Colonic mucosa (tissue), 4 donors: ENCODE measurements at regions not wholly inside any gene's neighbourhood (a gene's known extent, or its start where the extent isn't known, plus 50 kb on each side); places are given as distances from the start of the nearest gene placed in this dataset.

Experiments used
- DNase-seq: peaks from one replicate; pipeline ENCODE4 v3.0.0-alpha.2; 2020
- H3K27ac ChIP-seq: fragments of 200-600 bp; one replicate; pipeline ENCODE4 v1.8.0; 2021
- H3K27me3 ChIP-seq: fragments of 200-600 bp; one replicate; pipeline ENCODE4 v1.8.0; 2021
- H3K36me3 ChIP-seq: fragments of 200-600 bp; one replicate; pipeline ENCODE4 v1.8.0; 2021
- H3K4me1 ChIP-seq: fragments of 200-600 bp; one replicate; pipeline ENCODE4 v1.8.0; 2021; ENCODE audit warnings: mild to moderate bottlenecking
- H3K4me3 ChIP-seq: fragments of 200-600 bp; one replicate; pipeline ENCODE4 v1.8.0; 2021
- H3K9ac ChIP-seq, 2 donors: one replicate each; pipeline ENCODE4 v1.7.0; 2013; ENCODE audit warnings: control low read depth in 2 of 2, low read depth in 2 of 2, low read length in 2 of 2
- H3K9me3 ChIP-seq: fragments of 200-600 bp; one replicate; pipeline ENCODE4 v1.8.0; 2021
- CTCF ChIP-seq: fragments of 200-600 bp; IDR thresholded peaks from one replicate; pipeline ENCODE4 v1.8.0; 2022; ENCODE audit warnings: antibody characterized with exemption, mild to moderate bottlenecking
- intact Hi-C: fragments of 100-400 bp; cut with DNase I; formaldehyde crosslinking; loops from one replicate; pipeline ENCODE4 v1.14.1; 2022
- donor health status: healthy.
- donor health status: DM: no; HTN: no; CAD: no.
- donor health status: DM: no; HTN: no; CAD: no.

- no peak for DNase-seq
- H3K27me3 ChIP-seq: no peaks in the 10 kb centered on the region
- H3K36me3 ChIP-seq: no peaks in the 10 kb centered on the region
- H3K4me1 ChIP-seq: no peaks in the 10 kb centered on the region
- no peak overlapping the region for H3K27ac ChIP-seq
- TF ChIP-seq CTCF: no peak
- no peaks in the 10 kb centered on the region for H3K9me3 ChIP-seq
- H3K9ac ChIP-seq: no peak overlapping the region
- intact Hi-C loops: no loop called here
- H3K4me3 ChIP-seq: no peak overlapping the region
Observed at GRCh38 chr19:41495589-41495988, 52.6 kb downstream of the ERICH4 start.

- Histone ChIP-seq H3K27ac (no peak overlapping the region), H3K9ac (no peak overlapping the region), H3K4me1 (no peaks in the 10 kb centered on the region), H3K4me3 (no peak overlapping the region), H3K36me3 (no peaks in the 10 kb centered on the region), H3K9me3 (no peaks in the 10 kb centered on the region), H3K27me3 (no peaks in the 10 kb centered on the region)
- no peak for DNase-seq
- intact Hi-C loops: no loop called here
- TF ChIP-seq CTCF: no peak
Observed at GRCh38 chr19:41499899-41500298, 56.9 kb downstream of the ERICH4 start.

GRCh38 chr19:41500443-41500842 is 57.5 kb downstream of the ERICH4 start:
- no peak overlapping the region for H3K9ac ChIP-seq
- intact Hi-C loops: no loop called here
- H3K27ac ChIP-seq: no peak overlapping the region
- no peaks in the 10 kb centered on the region for H3K27me3 ChIP-seq
- no peaks in the 10 kb centered on the region for H3K4me1 ChIP-seq
- TF ChIP-seq CTCF: no peak
- no peak for DNase-seq
- no peaks in the 10 kb centered on the region for H3K9me3 ChIP-seq
- no peak overlapping the region for H3K4me3 ChIP-seq
- H3K36me3 ChIP-seq: no peaks in the 10 kb centered on the region

- intact Hi-C loops: no loop called here
- no peak for DNase-seq
- H3K4me1 ChIP-seq: no peaks in the 10 kb centered on the region
- H3K4me3 ChIP-seq: no peak overlapping the region
- H3K9me3 ChIP-seq: no peaks in the 10 kb centered on the region
- H3K9ac ChIP-seq: no peak overlapping the region
- TF ChIP-seq CTCF: no peak
- no peaks in the 10 kb centered on the region for H3K27me3 ChIP-seq
- no peaks in the 10 kb centered on the region for H3K36me3 ChIP-seq
- no peak overlapping the region for H3K27ac ChIP-seq
Observed at GRCh38 chr19:41501854-41502253, 58.9 kb downstream of the ERICH4 start.

GRCh38 chr19:41505105-41505504 is 62.1 kb downstream of the ERICH4 start:
- TF ChIP-seq CTCF: no peak
- DNase-seq: no peak
- no peak overlapping the region for H3K27ac ChIP-seq
- no peaks in the 10 kb centered on the region for H3K4me1 ChIP-seq
- no peak overlapping the region for H3K9ac ChIP-seq
- intact Hi-C loops: no loop called here
- no peak overlapping the region for H3K4me3 ChIP-seq
- H3K27me3 ChIP-seq: no peaks in the 10 kb centered on the region
- H3K9me3 ChIP-seq: no peaks in the 10 kb centered on the region
- no peaks in the 10 kb centered on the region for H3K36me3 ChIP-seq

GRCh38 chr19:41510484-41510883 is 65.5 kb upstream of the CEACAM21 start:
- Histone ChIP-seq H3K9me3 (no peaks in the 10 kb centered on the region), H3K4me3 (no peak overlapping the region), H3K36me3 (no peaks in the 10 kb centered on the region), H3K27me3 (no peaks in the 10 kb centered on the region), H3K4me1 (no peaks in the 10 kb centered on the region), H3K27ac (no peak overlapping the region), H3K9ac (no peak overlapping the region)
- intact Hi-C loops: no loop called here
- no peak for DNase-seq
- no peak for TF ChIP-seq CTCF
